ENCODE measurements at regions not wholly inside any gene's neighbourhood (a gene's known extent, or its start where the extent isn't known, plus 50 kb on each side); places are given as distances from the start of the nearest gene placed in this dataset.

- TF ChIP-seq POLR2A (IDR thresholded peaks at IDR 0.05) (no peak), CTCF (IDR thresholded peaks at IDR 0.05) (no peak)
- H3K27ac ChIP-seq: no peak overlapping the region
- H3K36me3 ChIP-seq (replicated peaks in 1 of 2): no peaks in the 10 kb centered on the region
- intact Hi-C loops (cut with DNase I): no loop called here
- no peak for DNase-seq
- no peaks in the 10 kb centered on the region for H3K4me1 ChIP-seq (replicated peaks in 1 of 2)
- H3K27me3 ChIP-seq: no peaks in the 10 kb centered on the region
- H3K4me3 ChIP-seq: no peak overlapping the region
- H3K9me3 ChIP-seq (replicated peaks in 1 of 3): no peaks in the 10 kb centered on the region
- 62 to 65% (median 64%) methylated on average over 4 of the region's 4 CpGs for WGBS, 4 donors
These were observed 954.8 kb downstream of the GBE1 start for GRCh38 chr3:80806673-80807072.

GRCh38 chr3:80788914-80789313 is 972.5 kb downstream of the GBE1 start:
- no peaks in the 10 kb centered on the region for H3K36me3 ChIP-seq (replicated peaks in 1 of 2)
- intact Hi-C loops (cut with DNase I): no loop called here
- DNase-seq: no peak
- H3K9me3 ChIP-seq (replicated peaks in 1 of 3): no peaks in the 10 kb centered on the region
- H3K27ac ChIP-seq: no peak overlapping the region
- H3K4me3 ChIP-seq: no peak overlapping the region
- WGBS, 4 donors: 85 to 95% (median 91%) methylated on average over 2 of the region's 2 CpGs
- no peaks in the 10 kb centered on the region for H3K27me3 ChIP-seq
- H3K4me1 ChIP-seq (replicated peaks in 1 of 2): no peaks in the 10 kb centered on the region
- TF ChIP-seq POLR2A (IDR thresholded peaks at IDR 0.05) (no peak), CTCF (IDR thresholded peaks at IDR 0.05) (no peak)

GRCh38 chr3:80785875-80786274 is 975.6 kb downstream of the GBE1 start:
- 44 to 67% (median 63%) methylated on average over 1 of the region's 1 CpG for WGBS, 4 donors
- Histone ChIP-seq H3K27me3 (no peaks in the 10 kb centered on the region), H3K4me1 (replicated peaks in 1 of 2) (no peaks in the 10 kb centered on the region), H3K27ac (no peak overlapping the region), H3K9me3 (replicated peaks in 1 of 3) (no peaks in the 10 kb centered on the region), H3K36me3 (replicated peaks in 1 of 2) (no peaks in the 10 kb centered on the region), H3K4me3 (no peak overlapping the region)
- DNase-seq: no peak
- TF ChIP-seq POLR2A (IDR thresholded peaks at IDR 0.05) (no peak), CTCF (IDR thresholded peaks at IDR 0.05) (no peak)
- intact Hi-C loops (cut with DNase I): no loop called here

- Histone ChIP-seq H3K4me1 (replicated peaks in 1 of 2) (no peaks in the 10 kb centered on the region), H3K9me3 (replicated peaks in 1 of 3) (no peaks in the 10 kb centered on the region), H3K27ac (no peak overlapping the region), H3K36me3 (replicated peaks in 1 of 2) (no peaks in the 10 kb centered on the region), H3K4me3 (no peak overlapping the region), H3K27me3 (no peaks in the 10 kb centered on the region)
- intact Hi-C loops (cut with DNase I): no loop called here
- no peak for TF ChIP-seq POLR2A (IDR thresholded peaks at IDR 0.05)
- TF ChIP-seq CTCF (IDR thresholded peaks at IDR 0.05): no peak
- WGBS, 4 donors: 28 to 43% (median 35%) methylated on average over 3 of the region's 3 CpGs
- DNase-seq: no peak
These were observed 976.0 kb downstream of the GBE1 start for GRCh38 chr3:80785475-80785874.
